Forelimb muscle (tissue), 1 donor: ENCODE measurements at regions not wholly inside any gene's neighbourhood (a gene's known extent, or its start where the extent isn't known, plus 50 kb on each side); places are given as distances from the start of the nearest gene placed in this dataset.
A peak's percentile ranks its signal among the peaks of the same experiment; 100 is the strongest.
"Not testable (repeated sequence)": the region's sequence is repeated elsewhere in the genome, so short reads cannot be mapped to it uniquely, and the experiment has no call there.

Experiments
- DNase-seq: peaks from one replicate; pipeline ENCODE4 v3.0.0-alpha.2; 2013; ENCODE audit warnings: low read depth

DNA sequence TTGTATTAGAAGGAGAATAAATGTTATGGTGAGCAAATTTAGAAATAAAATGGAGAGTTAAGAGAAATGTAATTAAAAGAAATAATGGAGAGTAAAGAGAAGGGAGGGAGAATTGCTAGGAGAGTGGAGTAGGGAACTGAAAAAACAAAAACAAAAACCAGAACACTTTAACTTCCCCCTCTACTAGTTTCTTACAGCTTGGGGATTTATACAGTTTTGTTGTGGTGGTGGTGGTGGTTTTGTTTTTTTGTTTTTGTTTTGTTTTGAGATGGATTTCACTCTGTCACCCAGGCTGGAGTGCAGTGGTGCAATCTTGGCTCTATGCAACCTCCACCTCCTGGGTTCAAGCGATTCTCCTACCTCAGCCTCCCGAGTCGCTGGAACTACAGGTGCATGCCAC is 322.4 kb downstream of the TMEM167A start:
- no peak for DNase-seq

DNA sequence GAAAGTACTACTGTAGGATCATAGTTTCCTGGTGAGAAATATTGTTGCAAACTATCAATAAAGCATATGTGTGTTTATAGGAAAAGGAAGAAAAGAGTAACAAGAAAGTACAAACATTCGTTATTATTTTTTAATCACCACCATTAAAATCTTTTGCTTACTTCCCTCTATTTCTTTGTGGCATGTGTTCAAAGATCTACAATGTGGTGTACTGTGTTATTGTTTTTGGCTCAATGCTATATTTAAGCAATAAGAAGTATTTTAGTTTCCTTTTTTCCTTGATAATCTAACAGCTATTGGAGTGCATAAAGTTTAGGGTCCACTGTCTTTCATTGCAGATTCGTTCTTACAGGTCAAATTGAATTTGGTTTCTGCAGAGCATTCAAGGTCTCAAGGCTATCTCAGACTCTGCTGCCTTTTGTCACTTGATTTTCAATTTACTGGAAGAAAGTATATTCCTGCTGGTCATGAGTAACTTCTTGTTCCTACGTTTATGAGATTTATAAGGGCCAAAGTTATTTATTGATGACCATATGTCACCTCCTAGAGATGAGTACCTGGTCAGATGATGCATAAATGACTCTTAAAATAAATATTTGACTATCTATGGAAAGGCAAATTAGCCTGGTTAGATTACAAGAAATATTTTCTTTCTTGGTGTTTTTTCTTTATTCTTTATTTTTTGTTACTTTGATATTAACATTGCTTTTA is 323.0 kb downstream of the TMEM167A start:
- no peak for DNase-seq

DNA sequence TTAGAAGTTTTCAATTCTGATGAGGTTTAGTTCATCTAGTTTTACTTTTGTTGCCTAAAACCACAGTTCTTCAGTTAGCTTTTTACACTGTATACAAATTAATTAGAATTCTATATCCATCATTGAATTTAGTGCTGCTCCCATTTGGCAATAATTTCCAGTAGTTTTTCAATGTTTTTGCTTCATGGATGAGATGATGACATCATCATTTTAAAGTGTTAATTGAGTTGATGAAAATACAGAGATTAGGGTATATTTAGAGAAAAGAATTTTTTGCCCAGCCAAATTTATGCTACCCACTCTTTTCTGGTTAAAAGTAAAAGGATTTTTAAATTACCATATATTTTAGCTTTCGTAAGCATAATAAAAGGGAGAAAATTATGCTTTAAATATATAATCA is 323.8 kb downstream of the TMEM167A start:
- no peak for DNase-seq

DNA sequence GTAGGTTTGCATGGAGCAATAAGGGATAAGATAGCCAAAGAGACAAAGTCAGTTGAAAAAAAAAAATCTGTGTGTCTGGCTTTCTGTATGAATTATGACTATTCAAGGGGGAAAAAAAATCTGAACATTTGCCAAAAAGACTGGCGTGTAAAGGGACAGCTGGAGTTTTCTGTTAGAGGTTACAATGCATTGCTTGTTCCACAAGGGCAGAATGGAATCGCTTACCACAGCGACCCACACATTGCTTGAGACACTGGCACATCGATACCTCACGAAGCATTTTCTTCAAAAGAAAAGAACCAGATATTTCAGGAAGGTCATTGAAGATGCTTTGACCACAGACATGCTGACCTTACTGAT is 327.8 kb downstream of the TMEM167A start:
- peak; percentile 61 for DNase-seq

DNA sequence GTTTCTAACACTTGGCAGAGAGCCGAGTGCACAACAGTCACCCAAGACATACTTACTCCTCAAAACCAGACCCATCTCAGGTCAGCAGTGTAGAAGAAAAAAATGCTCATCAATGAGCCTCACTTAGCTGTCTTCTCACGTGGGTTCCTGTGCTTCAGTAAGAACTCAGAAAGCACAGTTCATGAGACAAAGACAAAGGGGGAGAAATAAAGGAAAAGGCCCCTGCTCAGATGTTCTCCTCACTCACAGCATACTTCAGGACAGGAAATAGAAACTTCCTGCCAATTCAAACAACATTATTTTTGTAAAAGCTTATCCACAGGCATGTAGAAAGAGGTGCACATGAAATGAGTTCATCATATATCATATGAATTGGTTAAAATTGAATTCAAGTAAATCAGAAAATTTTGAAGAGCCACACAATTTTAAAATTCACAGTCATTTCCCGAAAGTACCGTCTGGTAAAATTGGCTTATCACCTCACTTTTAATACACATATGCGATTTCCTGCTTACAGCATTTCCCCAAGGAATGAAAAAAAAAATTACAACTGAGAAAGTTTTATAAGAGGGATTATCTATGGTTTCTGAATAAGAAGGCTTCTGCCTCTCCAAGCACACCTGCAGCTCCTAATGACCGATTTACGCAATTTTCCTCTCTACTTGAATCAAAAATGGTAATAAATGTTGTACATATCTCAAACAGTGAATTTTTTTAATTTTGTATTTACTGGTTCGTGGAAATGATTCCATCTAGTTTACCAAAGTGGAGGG is 328.3 kb downstream of the TMEM167A start:
- peak; percentile 57 for DNase-seq

DNA sequence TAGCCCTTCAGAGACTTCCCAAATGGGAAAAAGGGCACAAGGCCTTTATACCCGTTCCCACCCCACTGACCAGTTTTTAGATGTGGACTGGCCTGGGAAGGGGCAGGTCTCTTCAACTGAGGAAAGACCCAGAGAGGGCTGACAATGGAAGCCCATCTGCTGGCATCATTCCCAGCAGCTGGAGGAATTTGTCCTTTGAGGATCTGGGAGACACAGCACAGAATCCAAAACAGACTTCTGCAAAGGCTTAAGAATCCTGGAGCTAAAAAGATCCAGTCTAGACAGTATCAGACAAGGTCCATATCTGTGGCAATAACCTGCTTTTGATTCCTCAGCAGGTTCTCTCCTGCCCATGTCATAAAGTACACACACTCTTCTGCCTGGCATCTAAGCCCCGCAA is 329.2 kb downstream of the TMEM167A start:
- DNase-seq, result no peak

DNA sequence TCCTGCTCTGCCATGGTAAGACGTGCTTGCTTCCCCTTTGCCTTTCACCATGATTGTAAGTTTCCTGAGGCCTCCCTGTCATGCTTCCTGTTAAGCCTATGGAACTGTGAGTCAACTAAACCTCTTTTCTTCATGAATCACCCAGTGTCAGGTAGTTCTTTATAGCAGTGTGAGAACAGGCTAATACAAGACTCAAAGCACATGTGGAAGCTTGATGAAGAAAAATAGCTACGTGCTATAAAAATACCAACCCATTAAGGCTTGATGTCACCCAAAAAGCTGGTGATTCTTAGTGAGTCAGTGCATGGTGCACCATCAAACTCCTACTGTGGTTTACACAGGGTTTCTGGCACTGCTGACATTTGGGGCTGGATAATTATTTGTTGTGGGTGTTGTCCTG is 332.2 kb downstream of the TMEM167A start:
- DNase-seq, result no peak

DNA sequence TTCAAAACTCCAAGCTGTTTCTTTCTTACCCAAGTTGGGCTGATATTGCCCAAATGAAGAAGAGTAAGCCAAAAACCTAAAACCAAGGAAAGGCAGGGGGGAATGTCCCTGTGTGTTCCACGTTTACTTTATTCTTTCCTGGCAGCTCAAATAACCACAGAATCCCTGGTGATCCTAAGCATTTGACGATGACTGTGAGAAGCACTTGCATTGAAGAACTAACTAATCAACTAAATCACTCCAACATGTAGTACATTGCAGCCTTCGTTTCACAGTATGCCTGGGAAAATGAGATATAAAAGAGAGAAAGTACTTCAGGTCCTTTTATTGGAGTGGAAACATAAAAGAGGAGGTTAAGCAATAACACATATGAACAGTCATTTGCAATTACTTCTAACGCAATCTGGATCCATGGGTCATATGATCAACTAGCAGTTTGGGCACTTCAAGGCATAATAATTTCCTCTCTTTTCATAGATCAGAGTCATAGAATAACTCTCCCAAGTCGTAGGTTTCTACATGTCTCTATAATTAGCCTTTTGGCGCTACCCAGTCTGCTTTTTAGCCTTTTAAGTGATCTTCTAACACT is 338.4 kb downstream of the TMEM167A start:
- DNase-seq, result no peak

DNA sequence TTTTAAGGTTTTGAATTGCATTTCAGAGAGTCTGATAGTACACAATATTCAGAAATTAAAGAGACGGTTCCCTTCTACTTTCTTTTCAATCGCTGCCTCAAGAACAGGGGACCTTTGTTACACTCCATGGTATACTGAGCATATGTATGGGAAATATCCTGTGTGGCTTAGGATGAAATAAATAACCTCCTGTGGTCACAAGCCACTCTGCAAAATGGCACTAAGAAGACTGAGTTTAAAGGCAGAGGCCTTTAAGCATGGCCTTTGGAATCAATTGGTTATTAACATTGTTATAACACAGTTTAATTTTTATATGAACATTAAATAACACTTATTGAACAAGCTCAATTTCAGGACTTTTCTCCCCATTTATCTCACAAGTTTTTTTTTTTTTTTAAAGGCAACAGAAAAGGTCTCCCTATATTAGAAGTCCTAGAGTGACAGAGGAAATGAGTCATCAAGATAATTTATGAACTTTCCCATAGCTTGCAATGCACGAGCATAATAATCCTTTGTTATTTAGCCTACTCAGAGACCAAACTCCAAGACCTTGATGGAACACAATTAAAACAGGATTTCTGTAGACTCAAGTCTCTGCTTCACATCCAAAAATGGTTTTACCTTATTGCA is 341.9 kb downstream of the TMEM167A start:
- no peak for DNase-seq

DNA sequence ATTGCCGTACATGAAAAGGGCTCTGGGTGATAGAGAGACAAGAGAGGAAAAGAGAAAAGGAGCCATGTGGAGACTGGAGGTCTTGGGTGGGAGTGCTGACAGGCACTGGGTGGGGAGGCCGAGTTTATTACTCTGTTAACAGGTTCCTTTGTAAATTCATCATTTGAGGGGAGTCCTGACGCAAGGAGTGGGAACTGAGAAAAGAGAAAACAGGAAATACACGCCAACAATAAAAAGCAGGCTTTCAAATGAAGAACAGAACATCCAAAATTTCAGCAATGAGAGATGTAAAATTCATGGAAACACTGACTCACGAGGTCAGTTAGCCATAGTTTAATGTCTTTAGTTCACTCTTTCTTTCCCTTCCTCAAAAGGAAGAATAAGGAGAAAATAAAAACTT is 342.8 kb downstream of the TMEM167A start:
- peak; percentile 66 for DNase-seq

DNA sequence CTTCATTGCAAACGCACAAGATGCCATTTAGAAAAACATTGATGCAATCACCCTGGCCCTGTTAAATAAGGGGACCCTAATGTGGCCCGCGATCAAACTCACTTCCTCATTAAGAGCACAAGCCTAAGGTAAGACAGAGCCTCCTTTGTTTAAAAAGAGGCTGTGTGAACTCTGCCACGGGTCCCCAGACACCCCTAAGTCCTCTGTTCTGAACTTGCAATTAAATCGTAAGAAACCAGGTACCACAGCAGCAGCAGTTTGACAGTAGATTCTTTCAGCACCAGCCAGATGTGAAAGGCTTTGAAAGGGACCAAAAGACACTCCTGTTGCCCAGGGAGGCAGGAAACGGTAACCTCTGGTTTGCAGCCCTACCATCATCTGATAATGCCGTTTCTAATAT is 346.3 kb downstream of the TMEM167A start:
- DNase-seq, result no peak

DNA sequence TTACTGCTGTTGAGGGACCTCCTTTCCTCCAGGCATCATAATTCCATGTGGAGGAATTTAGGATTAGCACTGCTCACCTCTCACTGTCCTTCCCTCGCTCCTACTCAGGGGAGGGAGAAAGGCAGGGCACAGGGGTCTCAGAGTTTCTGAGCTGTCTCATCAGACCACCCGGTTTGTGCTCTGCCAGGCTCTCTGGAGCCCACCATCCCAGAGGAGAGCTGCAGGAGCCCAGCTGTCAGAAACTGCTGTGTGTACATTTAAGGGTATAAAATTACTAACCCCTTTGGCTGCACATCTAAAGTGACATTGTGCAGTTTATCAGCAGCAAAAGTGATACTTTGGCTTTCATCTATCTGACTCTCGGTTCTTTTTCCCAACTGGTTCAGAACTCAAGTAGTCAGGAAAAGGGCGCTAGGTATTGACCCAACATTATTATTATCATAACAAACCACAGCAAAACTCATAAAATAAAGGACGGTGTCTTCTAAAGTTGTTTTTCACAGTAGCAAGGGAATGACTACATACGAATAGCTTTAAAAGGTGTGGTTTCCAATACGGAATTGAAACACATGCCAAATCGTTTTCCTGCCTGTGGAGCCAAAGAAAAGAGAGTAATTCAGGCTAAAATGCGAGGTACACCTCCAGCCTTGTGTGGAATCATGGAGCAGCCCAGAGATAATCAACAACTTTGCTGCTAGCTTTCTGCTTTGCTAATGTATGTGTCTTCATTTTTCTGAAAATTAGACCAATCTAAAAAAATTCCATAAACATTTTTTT is 348.1 kb downstream of the TMEM167A start:
- no peak for DNase-seq

DNA sequence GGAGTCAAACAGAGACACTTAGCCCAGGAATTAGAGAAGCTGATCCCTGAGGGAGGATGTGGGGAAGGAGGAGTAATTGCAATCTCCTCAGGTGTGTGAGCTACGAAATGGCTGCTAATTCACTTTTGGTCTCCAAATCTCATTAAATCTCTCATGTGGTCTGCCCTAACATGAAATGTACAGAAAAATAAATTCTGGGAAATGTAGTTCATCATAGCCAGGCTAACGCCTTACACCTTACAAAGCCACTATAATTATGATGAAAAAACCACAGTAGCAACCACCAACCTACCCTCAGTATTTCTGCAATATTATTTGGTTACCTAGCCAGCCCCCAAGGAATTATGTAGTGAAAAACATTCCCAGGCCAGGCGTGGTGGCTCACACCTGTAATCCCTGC is 354.0 kb downstream of the TMEM167A start:
- no peak for DNase-seq

DNA sequence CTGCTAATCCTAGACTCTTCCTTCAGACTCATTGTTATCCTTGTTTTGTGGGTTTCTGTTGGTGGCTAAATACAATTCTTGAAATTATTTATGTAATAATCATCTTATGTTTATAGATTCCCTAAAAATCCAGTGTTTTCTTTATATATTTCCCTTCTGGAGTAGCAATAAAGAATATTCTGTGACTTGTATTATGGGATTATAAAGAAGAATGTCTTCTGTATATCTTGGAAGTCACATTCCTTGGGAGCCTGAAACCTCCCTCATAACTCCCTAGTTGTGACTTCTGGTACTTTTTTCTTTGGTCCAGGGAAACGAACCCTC is 356.1 kb downstream of the TMEM167A start:
- DNase-seq, result no peak

DNA sequence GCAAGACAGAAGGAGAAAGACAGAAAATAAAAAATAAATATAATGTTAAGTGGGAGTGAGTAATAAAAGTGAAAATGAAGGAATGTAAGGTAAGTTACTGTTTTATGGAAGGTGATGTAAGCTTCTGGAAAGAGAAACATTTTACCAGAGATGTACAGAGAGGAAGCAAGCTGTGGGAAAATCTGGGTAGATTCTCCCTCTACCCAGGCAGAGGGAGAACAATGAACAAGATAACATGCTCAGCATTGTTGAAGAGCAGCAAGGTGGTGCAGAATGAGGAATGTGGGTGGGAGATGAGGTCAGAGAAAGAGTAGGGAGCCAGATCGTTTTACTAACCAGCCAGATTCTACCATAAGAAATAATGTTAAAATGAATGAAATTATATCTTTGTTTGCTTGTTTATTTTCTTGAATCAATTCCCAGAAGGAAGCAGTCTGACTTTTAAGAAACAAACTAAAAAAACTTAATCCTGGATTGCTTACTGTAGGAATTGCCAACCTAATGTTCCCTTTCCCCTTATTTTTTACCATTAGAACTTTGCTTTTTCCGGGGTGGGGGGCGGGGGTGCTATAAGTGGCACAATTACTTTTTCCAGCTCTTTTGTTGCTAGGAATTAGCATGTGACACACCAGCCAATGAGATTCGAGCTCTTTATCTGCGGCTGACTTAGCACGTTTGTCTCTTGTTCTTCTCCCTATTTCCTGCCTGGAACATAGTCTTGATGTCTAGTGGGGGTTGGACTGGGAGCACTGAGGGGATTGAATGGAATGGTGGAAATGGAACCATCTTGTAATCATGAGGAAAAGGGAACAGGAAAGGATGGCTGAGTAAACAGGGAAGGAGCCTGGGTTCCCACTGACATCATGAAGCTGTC is 356.7 kb downstream of the TMEM167A start:
- DNase-seq, result no peak

DNA sequence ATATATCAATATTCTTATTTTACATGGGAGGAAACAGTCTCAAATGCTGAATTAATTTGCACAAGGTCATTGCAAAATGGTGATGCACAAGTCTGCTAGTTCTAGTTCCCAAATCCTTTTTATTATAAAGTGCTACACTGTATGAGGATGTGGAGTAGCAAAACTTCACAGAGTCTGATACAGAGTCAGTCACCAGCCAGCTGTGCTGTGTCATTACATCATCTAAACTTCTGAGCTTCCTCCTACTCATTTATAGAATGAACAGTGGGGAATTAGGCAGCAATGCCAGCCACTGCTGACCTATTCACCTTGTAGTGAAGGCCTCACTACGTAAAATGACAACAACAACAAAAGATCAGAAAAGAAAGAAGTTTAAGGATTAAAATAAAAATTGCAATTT is 357.8 kb downstream of the TMEM167A start:
- no peak for DNase-seq

DNA sequence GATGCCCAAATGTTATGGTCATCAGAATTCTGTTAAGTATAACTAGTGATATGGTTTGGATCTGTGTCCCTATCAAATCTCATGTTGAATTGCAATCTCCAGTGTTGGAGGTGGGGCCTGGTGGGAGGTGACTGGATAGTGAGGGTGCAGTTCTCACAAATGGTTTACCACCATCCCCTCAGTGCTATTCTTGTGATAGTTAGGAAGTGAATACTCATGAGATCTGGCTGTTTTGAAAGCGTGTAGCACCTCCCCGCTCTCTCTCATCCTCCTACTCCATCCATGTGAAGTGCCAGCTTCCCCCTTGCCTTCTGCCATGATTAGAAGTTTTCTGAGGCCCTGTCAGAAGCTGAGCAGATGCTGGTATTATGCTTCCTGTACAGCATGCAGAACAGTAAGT is 359.5 kb downstream of the TMEM167A start:
- no peak for DNase-seq

DNA sequence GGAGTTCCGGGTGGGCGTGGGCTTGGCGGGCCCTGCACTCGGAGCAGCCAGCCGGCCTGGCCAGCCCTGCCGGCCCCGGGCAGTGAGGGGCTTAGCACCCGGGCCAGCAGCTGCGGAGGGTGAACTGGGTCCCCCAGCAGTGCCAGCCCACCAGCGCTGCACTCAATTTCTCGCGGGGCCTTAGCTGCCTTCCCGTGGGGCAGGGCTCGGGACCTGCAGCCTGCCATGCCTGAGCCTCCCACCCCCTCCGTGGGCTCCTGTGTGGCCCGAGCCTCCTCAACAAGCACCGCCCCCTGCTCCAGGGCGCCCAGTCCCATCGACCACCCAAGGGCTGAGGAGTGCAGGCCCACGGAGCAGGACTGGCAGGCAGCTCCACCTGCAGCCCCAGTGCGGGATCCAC is 362.5 kb downstream of the TMEM167A start:
- DNase-seq, result not testable (repeated sequence)

DNA sequence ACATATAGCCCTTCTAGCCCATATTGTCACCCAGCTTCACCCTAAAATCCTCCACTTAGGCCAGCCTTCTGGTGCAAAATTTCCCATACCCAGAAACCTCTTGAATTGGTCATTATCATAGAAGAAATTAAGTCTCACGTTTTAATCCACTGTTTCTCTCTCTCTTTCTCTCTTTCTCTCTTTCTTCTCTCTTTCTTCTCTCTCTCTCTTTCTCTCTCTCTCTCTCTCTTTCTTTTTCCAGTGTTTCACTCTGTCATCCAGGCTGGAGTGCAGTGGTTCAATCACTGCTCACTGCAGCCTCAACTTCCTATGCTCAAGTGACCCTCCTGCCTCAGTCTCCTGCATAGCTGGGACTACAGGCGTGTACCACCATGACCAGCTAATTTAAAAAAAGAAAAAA is 363.4 kb downstream of the TMEM167A start:
- DNase-seq, result no peak

DNA sequence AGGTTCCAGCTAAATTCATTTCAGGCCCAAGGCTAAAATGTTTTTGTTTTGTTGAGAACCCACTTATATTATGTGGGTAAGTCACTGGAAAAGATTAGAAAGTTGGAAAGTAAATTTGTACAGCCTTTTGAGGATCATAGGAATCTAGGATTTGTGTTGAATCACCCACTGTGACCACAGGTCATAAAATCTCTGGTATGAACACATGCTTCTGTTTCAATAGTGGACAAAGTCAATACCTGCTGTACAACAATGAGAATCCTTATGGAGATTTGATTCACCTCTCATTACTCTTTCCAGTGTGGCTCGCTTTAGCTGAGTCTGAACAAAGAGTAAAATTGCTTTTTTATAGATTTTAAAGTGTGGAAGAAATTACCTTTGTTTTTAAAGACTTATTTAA is 369.5 kb downstream of the TMEM167A start:
- no peak for DNase-seq

DNA sequence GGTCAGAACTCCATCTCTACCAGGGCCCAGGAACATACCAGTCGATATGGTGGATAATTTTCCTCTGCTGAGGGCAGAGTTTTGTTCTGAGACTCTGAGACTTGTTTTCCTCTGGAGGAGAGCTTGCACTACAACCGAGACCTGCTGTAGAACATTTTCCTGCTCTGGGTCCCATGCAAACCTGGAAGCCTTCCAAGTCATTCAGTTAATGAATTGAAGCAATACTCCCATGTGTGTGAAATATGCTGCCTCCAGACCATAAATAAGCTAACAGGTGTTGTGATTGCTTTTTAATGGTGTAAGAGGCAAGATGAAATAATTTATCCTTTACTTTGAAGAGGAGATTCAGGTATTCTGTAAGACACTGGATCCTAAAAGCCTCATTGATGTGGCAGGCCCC is 372.8 kb downstream of the TMEM167A start:
- DNase-seq, result no peak
